HG03460 (cell line): ENCODE measurements at regions not wholly inside any gene's neighbourhood (a gene's known extent, or its start where the extent isn't known, plus 50 kb on each side); places are given as distances from the start of the nearest gene placed in this dataset.
"Not testable (repeated sequence)": the region's sequence is repeated elsewhere in the genome, so short reads cannot be mapped to it uniquely, and the experiment has no call there.

Experiments
- ATAC-seq: cut with Tn5 transposase; IDR thresholded peaks from one replicate; pipeline ENCODE4 v1.9.1; 2021; ENCODE audit not compliant: unreplicated experiment

DNA sequence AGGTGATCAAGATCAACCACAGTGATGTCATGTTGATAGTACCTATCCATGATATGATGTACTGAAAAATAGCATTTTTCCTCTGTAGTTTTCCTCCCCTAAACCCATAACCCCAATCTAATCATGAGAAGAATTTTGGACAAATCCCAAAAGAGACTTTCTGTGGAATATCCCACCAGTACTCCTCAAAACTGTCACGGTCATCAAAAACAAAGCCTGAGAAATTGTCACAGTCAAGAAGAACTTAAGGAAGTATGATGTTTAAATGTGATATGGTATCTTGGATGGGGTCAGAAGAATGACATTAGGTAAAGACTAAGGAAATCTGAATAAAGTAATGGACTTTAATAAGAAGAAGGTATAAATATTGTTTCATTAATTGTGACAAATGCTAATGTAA lies 248.8 kb downstream of the RMST start:
- ATAC-seq = no peak

- ATAC-seq = no peak
These were observed 250.7 kb downstream of the RMST start for GRCh38 chr12:97713270-97713669.

DNA sequence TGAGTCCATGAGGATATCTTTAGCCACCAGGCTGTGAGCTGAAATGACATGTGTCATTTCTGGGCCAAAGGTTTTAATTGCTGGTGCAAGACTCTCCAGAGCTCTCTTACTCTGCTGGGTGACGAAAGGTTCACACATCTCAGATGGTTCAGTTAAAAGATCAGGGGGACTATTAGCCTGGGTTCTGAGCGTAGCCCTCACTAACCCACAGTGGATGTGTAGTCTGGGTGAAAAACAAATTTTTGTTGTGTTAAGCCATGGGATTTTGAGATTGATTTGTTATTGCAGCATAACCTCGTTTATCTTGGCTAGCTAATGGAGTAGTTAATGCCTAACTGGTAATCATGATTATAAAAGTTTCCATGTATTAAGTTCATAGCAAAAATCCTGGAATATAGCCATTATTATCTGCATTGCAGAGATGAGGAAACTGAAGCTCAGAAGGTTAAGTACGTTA lies 251.5 kb downstream of the RMST start:
- ATAC-seq = no peak

DNA sequence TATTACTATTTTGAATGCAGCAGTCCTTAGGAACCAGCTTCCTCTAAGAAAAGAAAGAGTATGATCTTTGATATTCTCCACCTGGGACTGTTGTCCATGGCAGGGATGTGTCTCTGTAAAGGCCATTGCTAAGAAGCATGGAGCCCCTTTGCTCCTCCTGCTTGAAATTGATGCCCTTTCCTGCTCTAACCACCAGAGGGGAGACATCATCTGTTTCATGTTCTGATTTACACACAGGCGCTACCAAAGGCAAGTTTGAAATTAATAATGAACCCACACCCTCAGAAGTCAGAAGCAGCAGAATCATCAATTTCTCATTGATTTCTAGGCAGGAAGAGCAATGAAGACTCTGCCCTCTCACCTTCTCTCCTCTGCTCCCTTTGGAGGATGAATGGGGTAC lies 253.8 kb downstream of the RMST start:
- no peak for ATAC-seq

DNA sequence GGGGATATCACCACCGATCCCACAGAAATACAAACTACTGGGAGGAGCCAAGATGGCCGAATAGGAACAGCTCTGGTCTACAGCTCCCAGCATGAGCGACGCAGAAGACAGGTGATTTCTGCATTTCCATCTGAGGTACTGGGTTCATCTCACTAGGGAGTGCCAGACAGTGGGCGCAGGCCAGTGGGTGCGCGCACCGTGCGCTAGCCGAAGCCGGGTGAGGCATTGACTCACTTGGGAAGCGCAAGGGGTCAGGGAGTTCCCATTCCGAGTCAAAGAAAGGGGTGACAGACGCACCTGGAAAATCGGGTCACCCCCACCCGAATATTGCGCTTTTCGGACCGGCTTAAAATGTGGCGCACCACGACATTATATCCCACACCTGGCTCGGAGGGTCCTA lies 261.2 kb downstream of the RMST start:
- ATAC-seq = not testable (repeated sequence)

DNA sequence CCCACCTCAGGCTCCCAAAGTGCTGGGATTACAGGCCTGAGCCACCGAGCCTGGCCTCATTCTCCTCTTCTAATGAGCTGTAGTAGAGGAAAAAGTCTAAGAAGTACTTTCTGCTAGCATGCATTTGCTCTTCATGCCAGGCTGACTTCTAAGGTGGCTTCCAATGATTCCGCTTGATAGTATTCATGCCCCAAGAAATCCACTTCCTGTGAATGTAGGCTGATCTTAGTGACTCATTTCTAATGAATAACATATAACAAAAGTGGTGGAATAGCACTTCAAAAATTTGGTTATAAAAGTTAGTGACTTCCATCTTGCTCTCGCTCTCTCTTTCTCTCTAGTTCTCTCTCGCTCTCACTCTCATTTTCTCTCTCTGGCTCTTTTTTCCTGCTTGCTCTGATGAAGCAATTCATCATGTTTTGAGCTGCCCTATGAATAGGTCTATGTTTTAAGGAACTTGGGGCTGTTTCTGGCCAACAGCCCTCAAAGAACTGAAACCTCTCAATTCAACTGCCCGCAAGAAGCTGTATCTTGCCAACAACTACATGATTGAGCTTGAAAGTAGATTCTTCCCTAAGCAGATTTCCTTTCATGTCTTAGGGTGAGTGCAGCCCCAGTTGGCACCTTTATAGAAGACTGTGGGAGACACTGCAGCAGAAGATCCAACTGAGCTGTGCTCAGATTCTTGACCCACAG lies 282.9 kb downstream of the RMST start:
- ATAC-seq = no peak

- ATAC-seq = no peak
These were observed 285.7 kb downstream of the RMST start for GRCh38 chr12:97748298-97748697.

GRCh38 chr12:97751704-97752103 lies 289.1 kb downstream of the RMST start:
- no peak for ATAC-seq

DNA sequence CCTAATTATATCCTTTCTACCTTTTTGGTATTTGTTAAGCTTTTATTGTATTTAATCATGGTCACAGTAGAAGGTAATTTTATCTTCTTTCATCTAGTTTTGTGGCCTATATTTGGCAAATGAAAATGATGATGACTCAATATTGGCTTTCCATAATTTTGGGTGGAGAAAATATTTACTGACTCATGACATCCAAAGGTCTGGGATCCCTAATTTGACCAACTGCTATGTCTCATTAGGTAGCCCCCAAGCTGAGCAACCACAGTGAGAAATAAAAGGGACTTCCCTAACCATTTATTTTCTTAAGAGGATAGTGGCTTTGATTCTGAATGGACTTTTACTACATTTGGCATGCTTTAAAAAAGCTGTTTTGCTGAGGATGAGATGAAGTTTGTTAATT lies 289.5 kb downstream of the RMST start:
- ATAC-seq = no peak

GRCh38 chr12:97753332-97753731 lies 290.7 kb downstream of the RMST start:
- ATAC-seq = no peak

GRCh38 chr12:97754306-97754705 lies 291.7 kb downstream of the RMST start:
- ATAC-seq = no peak

GRCh38 chr12:97756066-97756666 lies 293.6 kb downstream of the RMST start:
- ATAC-seq = no peak

GRCh38 chr12:97756741-97757140 lies 294.1 kb downstream of the RMST start:
- no peak for ATAC-seq

- no peak for ATAC-seq
These were observed 295.0 kb downstream of the RMST start for GRCh38 chr12:97757481-97758193.

- ATAC-seq = no peak
These were observed 295.5 kb downstream of the RMST start for GRCh38 chr12:97758194-97758501.

GRCh38 chr12:97758586-97758985 lies 296.0 kb downstream of the RMST start:
- ATAC-seq = no peak

DNA sequence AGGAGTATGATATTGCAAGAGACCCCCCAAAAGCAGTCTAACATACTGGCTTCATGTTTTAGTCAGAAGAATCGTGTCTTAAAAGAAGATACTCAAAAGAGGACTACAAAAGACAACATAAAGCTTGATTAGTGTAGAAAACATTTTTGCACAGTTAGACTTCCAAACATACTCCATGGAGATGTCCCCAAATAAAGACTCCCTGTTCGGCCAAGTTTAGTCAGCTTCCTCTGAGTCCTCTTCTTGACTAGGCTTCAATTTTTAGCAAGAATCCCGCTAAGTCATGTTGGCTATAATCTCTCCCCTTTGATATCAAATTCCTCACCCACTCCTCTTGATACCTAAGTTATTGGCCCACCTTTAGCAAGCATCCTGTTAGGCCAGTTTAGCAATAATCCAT lies 298.0 kb downstream of the RMST start:
- no peak for ATAC-seq

DNA sequence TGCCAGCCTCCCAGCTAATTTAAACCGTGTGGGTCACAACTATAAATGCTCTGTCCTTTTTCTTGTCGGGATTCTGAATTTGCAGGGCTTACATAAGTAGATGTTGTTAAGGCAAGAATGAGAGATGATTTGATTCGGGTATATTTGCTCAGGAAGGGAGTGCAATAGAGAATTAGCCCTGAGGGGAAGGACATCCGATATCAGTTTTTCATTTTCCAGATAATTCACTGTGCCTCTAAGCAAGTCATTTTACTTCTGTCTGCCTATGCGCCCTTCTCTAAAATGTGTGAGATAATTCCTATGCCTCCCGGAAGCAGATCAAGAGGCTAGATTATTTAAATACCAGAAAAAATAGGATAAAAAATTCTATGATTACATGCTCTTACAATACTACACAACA lies 300.5 kb downstream of the RMST start:
- no peak for ATAC-seq

DNA sequence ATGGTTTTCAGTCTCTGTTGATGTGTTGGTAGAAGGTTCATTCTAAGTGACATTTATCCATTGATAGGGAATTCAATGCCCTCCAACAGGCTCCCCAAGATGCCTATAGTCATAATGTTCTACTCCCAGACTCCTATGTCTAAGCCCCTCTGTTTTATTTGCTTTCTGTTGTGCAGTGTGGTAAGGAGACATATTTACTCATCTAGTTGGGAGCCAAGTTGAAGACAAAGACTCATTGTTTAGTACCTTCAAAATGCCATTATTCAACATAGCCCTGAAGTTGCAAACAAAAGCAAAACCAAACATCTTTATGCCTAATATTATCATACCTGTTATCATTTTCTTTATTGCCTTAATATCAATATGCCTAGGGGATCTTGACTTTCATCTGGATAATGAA lies 302.1 kb downstream of the RMST start:
- ATAC-seq = no peak

- no peak for ATAC-seq
These were observed 304.7 kb downstream of the RMST start for GRCh38 chr12:97767347-97767746.

GRCh38 chr12:97778111-97778510 lies 315.5 kb downstream of the RMST start:
- no peak for ATAC-seq

DNA sequence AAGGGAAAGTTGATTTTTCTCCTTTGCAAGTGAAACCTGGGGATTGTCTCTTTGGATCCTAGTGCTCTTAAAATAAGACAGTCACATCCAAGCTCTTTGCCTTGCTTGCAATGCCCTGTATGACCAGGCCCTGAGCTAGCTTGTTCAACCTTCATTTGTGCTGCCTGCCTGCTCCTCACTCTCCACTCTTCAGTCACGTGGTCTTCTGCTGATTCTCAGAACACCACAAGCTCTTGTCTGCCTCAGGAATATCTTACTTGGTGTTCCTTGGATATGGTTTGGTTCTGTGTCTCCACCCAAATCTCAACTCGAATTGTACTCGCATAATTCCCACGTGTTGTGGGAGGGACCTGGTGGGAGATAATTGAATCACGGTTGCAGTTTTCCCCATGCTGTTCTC lies 318.7 kb downstream of the RMST start:
- no peak for ATAC-seq
